HG03139 (cell line): ENCODE measurements at regions not wholly inside any gene's neighbourhood (a gene's known extent, or its start where the extent isn't known, plus 50 kb on each side); places are given as distances from the start of the nearest gene placed in this dataset.
"Not testable (repeated sequence)": the region's sequence is repeated elsewhere in the genome, so short reads cannot be mapped to it uniquely, and the experiment has no call there.

Experiments used
- ATAC-seq: cut with Tn5 transposase; IDR thresholded peaks from one replicate; pipeline ENCODE4 v1.9.1; 2021; ENCODE audit not compliant: unreplicated experiment

- ATAC-seq, result not testable (repeated sequence)
Measured at GRCh38 chr7:76971201-76971600, 61.0 kb downstream of the SPDYE17 start.

- not testable (repeated sequence) for ATAC-seq
Measured at GRCh38 chr7:76969892-76970291, 62.3 kb downstream of the SPDYE17 start.

GRCh38 chr7:76965731-76966548 is 66.2 kb downstream of the SPDYE17 start:
- not testable (repeated sequence) for ATAC-seq

- ATAC-seq, result not testable (repeated sequence)
Measured at GRCh38 chr7:76964050-76964449, 68.1 kb downstream of the SPDYE17 start.

GRCh38 chr7:76963061-76963460 is 69.1 kb downstream of the SPDYE17 start:
- not testable (repeated sequence) for ATAC-seq

- not testable (repeated sequence) for ATAC-seq
Measured at GRCh38 chr7:76960400-76960986, 71.7 kb downstream of the SPDYE17 start.

- peak; percentile 97 for ATAC-seq
Measured at GRCh38 chr7:76959573-76960399, 72.4 kb downstream of the SPDYE17 start.

GRCh38 chr7:76956531-76956930 is 75.6 kb downstream of the SPDYE17 start:
- not testable (repeated sequence) for ATAC-seq

GRCh38 chr7:76955124-76955523 is 77.0 kb downstream of the SPDYE17 start:
- not testable (repeated sequence) for ATAC-seq

- peak; percentile 33 for ATAC-seq
Measured at GRCh38 chr7:76944603-76945002, 87.6 kb downstream of the SPDYE17 start.

- not testable (repeated sequence) for ATAC-seq
Measured at GRCh38 chr7:76941809-76942765, 90.1 kb downstream of the SPDYE17 start.

GRCh38 chr7:76937781-76938180 is 94.4 kb downstream of the SPDYE17 start:
- not testable (repeated sequence) for ATAC-seq

- not testable (repeated sequence) for ATAC-seq
Measured at GRCh38 chr7:76937330-76937729, 94.8 kb downstream of the SPDYE17 start.

- ATAC-seq, result not testable (repeated sequence)
Measured at GRCh38 chr7:76936346-76936745, 95.8 kb downstream of the SPDYE17 start.

GRCh38 chr7:76934711-76935110 is 97.5 kb downstream of the SPDYE17 start:
- ATAC-seq, result not testable (repeated sequence)

- peak; percentile 64 for ATAC-seq
Measured at GRCh38 chr7:76932957-76933356, 99.2 kb downstream of the SPDYE17 start.

GRCh38 chr7:76931441-76931840 is 100.7 kb downstream of the SPDYE17 start:
- not testable (repeated sequence) for ATAC-seq

GRCh38 chr7:76930416-76930815 is 101.7 kb downstream of the SPDYE17 start:
- ATAC-seq, result not testable (repeated sequence)

GRCh38 chr7:76928751-76929150 is 103.4 kb downstream of the SPDYE17 start:
- ATAC-seq, result not testable (repeated sequence)

- ATAC-seq, result not testable (repeated sequence)
Measured at GRCh38 chr7:76927741-76928393, 104.3 kb downstream of the SPDYE17 start.
